SK-N-SH (cell line): ENCODE measurements at regions not wholly inside any gene's neighbourhood (a gene's known extent, or its start where the extent isn't known, plus 50 kb on each side); places are given as distances from the start of the nearest gene placed in this dataset.

Experiments
- CTCF ChIA-PET: fragments of 300-600, 350-600 bp; formaldehyde crosslinking; extraction: SDS; loops from one replicate; lab custom pipeline; 2021; lab: Yijun Ruan, JAX
- POLR2A ChIA-PET: fragments of 350-600 bp; sonication (Branson Sonifier 250); formaldehyde crosslinking; extraction: SDS; loops from one replicate; lab custom pipeline; 2020; ENCODE audit warnings: antibody characterized with exemption, inconsistent platforms; lab: Yijun Ruan, JAX
- DNase-seq: peaks from one replicate; pipeline ENCODE4 v3.0.0; 2012
- H2AFZ ChIP-seq: fragments of 200-600 bp; sonication (generic); 2 replicates; pipeline ENCODE4 v1.8.1; 2016; ENCODE audit warnings: antibody characterized with exemption, mild to moderate bottlenecking, low read depth
- H3F3A ChIP-seq: fragments of 200-600 bp; sonication (generic); replicated peaks from 2 replicates; pipeline ENCODE3; 2016; ENCODE audit warnings: antibody characterized with exemption, mild to moderate bottlenecking; ENCODE audit not compliant: insufficient read depth
- H3K27ac ChIP-seq, 2 experiments: fragments of 200-500 bp in 1 of 2; fragments of 200-600 bp in 1 of 2; sonication (Bioruptor generic) in 1 of 2; sonication (generic), shearing (Covaris generic) in 1 of 2; 2 replicates each; pipeline versions ENCODE4 v1.5.1 to v1.6.1; 2014 to 2016; ENCODE audit warnings: low read depth in 2 of 2, inconsistent platforms in 1 of 2, low read length in 1 of 2, mild to moderate bottlenecking in 1 of 2, mixed read lengths in 1 of 2
- H3K27me3 ChIP-seq: fragments of 200-600 bp; sonication (generic), shearing (Covaris generic); 2 replicates; pipeline ENCODE4 v1.6.1; 2016; ENCODE audit warnings: mixed run types; ENCODE audit not compliant: insufficient read depth
- H3K36me3 ChIP-seq, 2 experiments: fragments of 200-500 bp in 1 of 2; fragments of 200-600 bp in 1 of 2; sonication (Bioruptor generic) in 1 of 2; sonication (generic) in 1 of 2; replicated peaks in 1 of 2; 2 replicates each; pipeline versions ENCODE3 to v1.5.1; 2014 to 2016; ENCODE audit warnings: low read length in 1 of 2, mild to moderate bottlenecking in 1 of 2; ENCODE audit not compliant: insufficient read depth in 2 of 2, control insufficient read depth in 1 of 2
- H3K4me1 ChIP-seq, 2 experiments: fragments of 200-500 bp in 1 of 2; fragments of 200-600 bp in 1 of 2; sonication (Bioruptor generic) in 1 of 2; sonication (generic), shearing (Covaris generic) in 1 of 2; 2 replicates each; pipeline versions ENCODE4 v1.5.1 to v1.6.1; 2014 to 2016; ENCODE audit warnings: low read depth in 1 of 2, low read length in 1 of 2, mixed run types in 1 of 2; ENCODE audit not compliant: insufficient read depth in 2 of 2, control insufficient read depth in 1 of 2
- H3K4me2 ChIP-seq: fragments of 200-600 bp; sonication (generic), shearing (Covaris generic); 2 replicates; pipeline ENCODE4 v1.6.1; 2017; ENCODE audit warnings: mixed run types
- H3K4me3 ChIP-seq, 2 experiments: fragments of 200-500 bp in 1 of 2; fragments of 200-600 bp in 1 of 2; sonication (Bioruptor generic) in 1 of 2; sonication (generic), shearing (Covaris generic) in 1 of 2; 2 replicates each; pipeline versions ENCODE4 v1.5.1 to v1.8.1; 2014 to 2016; ENCODE audit warnings: low read depth in 2 of 2, inconsistent platforms in 1 of 2, low read length in 1 of 2, mild to moderate bottlenecking in 1 of 2, mixed read lengths in 1 of 2, moderate library complexity in 1 of 2
- H3K79me2 ChIP-seq: fragments of 200-600 bp; sonication (generic); 2 replicates; pipeline ENCODE4 v1.8.1; 2017; ENCODE audit warnings: mild to moderate bottlenecking; ENCODE audit not compliant: insufficient read depth
- H3K9ac ChIP-seq: fragments of 200-600 bp; sonication (generic); 2 replicates; pipeline ENCODE4 v1.6.1; 2017; ENCODE audit warnings: mixed run types
- H3K9me2 ChIP-seq: fragments of 200-600 bp; sonication (generic); 2 replicates; pipeline ENCODE4 v1.6.1; 2017; ENCODE audit warnings: mixed run types
- H3K9me3 ChIP-seq: fragments of 200-600 bp; sonication (generic); 2 replicates; pipeline ENCODE4 v1.6.1; 2017; ENCODE audit warnings: mixed run types, mild to moderate bottlenecking, moderate library complexity
- H4K20me1 ChIP-seq: fragments of 200-600 bp; sonication (generic); 2 replicates; pipeline ENCODE4 v1.6.1; 2017; ENCODE audit warnings: mild to moderate bottlenecking, mixed run types; ENCODE audit not compliant: insufficient read depth
- CHD2 ChIP-seq: fragments of 150-350 bp; IDR thresholded peaks from 2 replicates; pipeline ENCODE4 v1.6.1; 2018; ENCODE audit warnings: low read length; ENCODE audit not compliant: partially characterized antibody
- ELF1 ChIP-seq: IDR thresholded peaks from 2 replicates; pipeline ENCODE4 v1.4.0; 2012
- FOXJ3 ChIP-seq: sonication (generic); formaldehyde crosslinking; IDR thresholded peaks from 2 replicates; pipeline ENCODE4 v1.5.1; 2020; ENCODE audit warnings: mild to moderate bottlenecking, missing genetic modification reagents
- FOXM1 ChIP-seq: IDR thresholded peaks from 2 replicates; pipeline ENCODE4 v1.4.0; 2012; ENCODE audit warnings: low read depth, mild to moderate bottlenecking
- MEF2A ChIP-seq: IDR thresholded peaks from 2 replicates; pipeline ENCODE4 v1.4.0; 2012; ENCODE audit warnings: low read depth, borderline replicate concordance
- NFIC ChIP-seq: IDR thresholded peaks from 2 replicates; pipeline ENCODE4 v1.4.0; 2012; ENCODE audit warnings: borderline replicate concordance
- RAD21 ChIP-seq: IDR thresholded peaks from 2 replicates; pipeline ENCODE4 v1.6.1; 2012; ENCODE audit warnings: mild to moderate bottlenecking, low read length
- RCOR1 ChIP-seq: fragments of 150-350 bp; IDR thresholded peaks from 2 replicates; pipeline ENCODE4 v1.6.1; 2017; ENCODE audit warnings: antibody characterized with exemption, low read length
- SIN3A ChIP-seq: IDR thresholded peaks from 2 replicates; pipeline ENCODE4 v1.6.1; 2012; ENCODE audit warnings: low read depth, mild to moderate bottlenecking, low read length, moderate library complexity, borderline replicate concordance
- SMC3 ChIP-seq: IDR thresholded peaks from 2 replicates; pipeline ENCODE4 v1.6.1; 2012; ENCODE audit warnings: low read depth, low read length, improper control_type of control experiment
- TCF12 ChIP-seq: IDR thresholded peaks from 2 replicates; pipeline ENCODE4 v1.4.0; 2012
- USF1 ChIP-seq: IDR thresholded peaks from 2 replicates; pipeline ENCODE4 v1.4.0; 2012; ENCODE audit warnings: low read depth, borderline replicate concordance
- WGBS: methylation state at CpG from one replicate; pipeline ENCODE4 v1.1.6; 2017; ENCODE audit warnings: low lambda C conversion rate; 5-methylcytosine and 5-hydroxymethylcytosine counted together
- TF ChIP-seq, protein P1 (sequence below): IDR thresholded peaks from 2 replicates; pipeline ENCODE4; 2012
- TF ChIP-seq, protein P2 (sequence below): IDR thresholded peaks from 2 replicates; pipeline ENCODE4 v1.4.0; 2012; ENCODE audit warnings: low read depth
- TF ChIP-seq, protein P3 (sequence below): IDR thresholded peaks from 2 replicates; pipeline ENCODE4 v1.4.0; 2012; ENCODE audit warnings: low read depth, borderline replicate concordance
- TF ChIP-seq, protein P4 (sequence below): fragments of 150-350 bp; IDR thresholded peaks from 2 replicates; pipeline ENCODE4 v1.6.1; 2017; ENCODE audit warnings: antibody characterized with exemption, low read length, low read depth, borderline replicate concordance

- Histone ChIP-seq H3K4me1 (no peaks in the 10 kb centered on the region; a peak in 1 of 4 replicates), H3K4me2 (no peak overlapping the region), H3K9me3 (no peaks in the 10 kb centered on the region), H3K79me2 (no peaks in the 10 kb centered on the region), H3K36me3 (peaks cover 0 to 3% of the 10 kb centered on the region in 2 experiments), H4K20me1 (no peaks in the 10 kb centered on the region), H2AFZ (no peak overlapping the region), H3F3A (peaks cover 9% of the 10 kb centered on the region), H3K9me2 (no peaks in the 10 kb centered on the region), H3K27me3 (no peaks in the 10 kb centered on the region), H3K4me3 (no peak overlapping the region), H3K9ac (no peak overlapping the region), H3K27ac (no peak overlapping the region; a peak in 1 of 4 replicates)
- ChIA-PET POLR2A (no interaction called here), CTCF (no interaction called here)
- DNase-seq = no peak
- TF ChIP-seq SMC3 (no peak), NFIC (no peak), TCF12 (peak; percentile 29), USF1 (no peak), ELF1 (no peak), MEF2A (no peak)
- TF ChIP-seq, protein P1, sequence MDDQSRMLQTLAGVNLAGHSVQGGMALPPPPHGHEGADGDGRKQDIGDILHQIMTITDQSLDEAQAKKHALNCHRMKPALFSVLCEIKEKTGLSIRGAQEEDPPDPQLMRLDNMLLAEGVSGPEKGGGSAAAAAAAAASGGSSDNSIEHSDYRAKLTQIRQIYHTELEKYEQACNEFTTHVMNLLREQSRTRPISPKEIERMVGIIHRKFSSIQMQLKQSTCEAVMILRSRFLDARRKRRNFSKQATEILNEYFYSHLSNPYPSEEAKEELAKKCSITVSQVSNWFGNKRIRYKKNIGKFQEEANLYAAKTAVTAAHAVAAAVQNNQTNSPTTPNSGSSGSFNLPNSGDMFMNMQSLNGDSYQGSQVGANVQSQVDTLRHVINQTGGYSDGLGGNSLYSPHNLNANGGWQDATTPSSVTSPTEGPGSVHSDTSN = peak; percentile 3; the same call in 1 of the 2 replicates
- TF ChIP-seq, protein P2, sequence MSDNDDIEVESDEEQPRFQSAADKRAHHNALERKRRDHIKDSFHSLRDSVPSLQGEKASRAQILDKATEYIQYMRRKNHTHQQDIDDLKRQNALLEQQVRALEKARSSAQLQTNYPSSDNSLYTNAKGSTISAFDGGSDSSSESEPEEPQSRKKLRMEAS = no peak
- TF ChIP-seq, protein P3, sequence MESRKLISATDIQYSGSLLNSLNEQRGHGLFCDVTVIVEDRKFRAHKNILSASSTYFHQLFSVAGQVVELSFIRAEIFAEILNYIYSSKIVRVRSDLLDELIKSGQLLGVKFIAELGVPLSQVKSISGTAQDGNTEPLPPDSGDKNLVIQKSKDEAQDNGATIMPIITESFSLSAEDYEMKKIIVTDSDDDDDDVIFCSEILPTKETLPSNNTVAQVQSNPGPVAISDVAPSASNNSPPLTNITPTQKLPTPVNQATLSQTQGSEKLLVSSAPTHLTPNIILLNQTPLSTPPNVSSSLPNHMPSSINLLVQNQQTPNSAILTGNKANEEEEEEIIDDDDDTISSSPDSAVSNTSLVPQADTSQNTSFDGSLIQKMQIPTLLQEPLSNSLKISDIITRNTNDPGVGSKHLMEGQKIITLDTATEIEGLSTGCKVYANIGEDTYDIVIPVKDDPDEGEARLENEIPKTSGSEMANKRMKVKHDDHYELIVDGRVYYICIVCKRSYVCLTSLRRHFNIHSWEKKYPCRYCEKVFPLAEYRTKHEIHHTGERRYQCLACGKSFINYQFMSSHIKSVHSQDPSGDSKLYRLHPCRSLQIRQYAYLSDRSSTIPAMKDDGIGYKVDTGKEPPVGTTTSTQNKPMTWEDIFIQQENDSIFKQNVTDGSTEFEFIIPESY = no peak
These were observed 138.4 kb downstream of the POSTN start for GRCh38 chr13:37460166-37460565.

- 23% methylated on average over 4 of the region's 4 CpGs for WGBS
- DNase-seq = no peak
- Histone ChIP-seq H3K9me2 (no peaks in the 10 kb centered on the region), H3F3A (peaks cover 14% of the 10 kb centered on the region), H3K79me2 (no peaks in the 10 kb centered on the region), H3K4me1 (no peaks in the 10 kb centered on the region; a peak in 1 of 4 replicates), H2AFZ (no peak overlapping the region; the same call in 1 of the 2 replicates), H4K20me1 (no peaks in the 10 kb centered on the region), H3K27ac (peak overlapping the region in 1 of 2 experiments; percentile 39; a peak in 1 of 4 replicates), H3K4me3 (no peak overlapping the region), H3K9ac (no peak overlapping the region), H3K4me2 (no peak overlapping the region), H3K9me3 (no peaks in the 10 kb centered on the region), H3K27me3 (no peaks in the 10 kb centered on the region), H3K36me3 (no peaks in the 10 kb centered on the region)
- ChIA-PET POLR2A (no interaction called here), CTCF (no interaction called here)
- TF ChIP-seq RCOR1 = no peak
- no peak for TF ChIP-seq FOXM1
- no peak for TF ChIP-seq RAD21
- TF ChIP-seq FOXJ3 (CRISPR knock-in tag) = no peak
- no peak for TF ChIP-seq SIN3A
- TF ChIP-seq, protein P4, sequence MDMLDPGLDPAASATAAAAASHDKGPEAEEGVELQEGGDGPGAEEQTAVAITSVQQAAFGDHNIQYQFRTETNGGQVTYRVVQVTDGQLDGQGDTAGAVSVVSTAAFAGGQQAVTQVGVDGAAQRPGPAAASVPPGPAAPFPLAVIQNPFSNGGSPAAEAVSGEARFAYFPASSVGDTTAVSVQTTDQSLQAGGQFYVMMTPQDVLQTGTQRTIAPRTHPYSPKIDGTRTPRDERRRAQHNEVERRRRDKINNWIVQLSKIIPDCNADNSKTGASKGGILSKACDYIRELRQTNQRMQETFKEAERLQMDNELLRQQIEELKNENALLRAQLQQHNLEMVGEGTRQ = no peak
- no peak for TF ChIP-seq CHD2
These were observed 141.0 kb downstream of the POSTN start for GRCh38 chr13:37457612-37458011.
